Activated T-cell treated with anti-CD3 and anti-CD28 coated beads, Interleukin-2, amount 50 U/mL, for 24 hours (primary cell): ENCODE measurements at regions not wholly inside any gene's neighbourhood (a gene's known extent, or its start where the extent isn't known, plus 50 kb on each side); places are given as distances from the start of the nearest gene placed in this dataset.

Source experiments
- DNase-seq: peaks from one replicate; pipeline ENCODE4 v3.0.0-alpha.2; 2020
- H3K27ac Mint-ChIP-seq: 2 replicates; pipeline ENCODE4 v1.8.0; 2020; ENCODE audit warnings: mild to moderate bottlenecking, mixed read lengths
- H3K27me3 Mint-ChIP-seq: 2 replicates; pipeline ENCODE4 v1.8.0; 2020; ENCODE audit warnings: mixed read lengths
- H3K36me3 Mint-ChIP-seq: 2 replicates; pipeline ENCODE4 v1.8.0; 2020; ENCODE audit warnings: low read depth, mixed read lengths
- H3K4me1 Mint-ChIP-seq: 2 replicates; pipeline ENCODE4 v1.8.0; 2020; ENCODE audit warnings: low read depth, mixed read lengths
- H3K4me3 Mint-ChIP-seq: 2 replicates; pipeline ENCODE4 v1.8.0; 2020; ENCODE audit warnings: mild to moderate bottlenecking, moderate library complexity, mixed read lengths
- H3K9me3 Mint-ChIP-seq: 2 replicates; pipeline ENCODE4 v1.8.0; 2020; ENCODE audit warnings: mixed read lengths

DNA sequence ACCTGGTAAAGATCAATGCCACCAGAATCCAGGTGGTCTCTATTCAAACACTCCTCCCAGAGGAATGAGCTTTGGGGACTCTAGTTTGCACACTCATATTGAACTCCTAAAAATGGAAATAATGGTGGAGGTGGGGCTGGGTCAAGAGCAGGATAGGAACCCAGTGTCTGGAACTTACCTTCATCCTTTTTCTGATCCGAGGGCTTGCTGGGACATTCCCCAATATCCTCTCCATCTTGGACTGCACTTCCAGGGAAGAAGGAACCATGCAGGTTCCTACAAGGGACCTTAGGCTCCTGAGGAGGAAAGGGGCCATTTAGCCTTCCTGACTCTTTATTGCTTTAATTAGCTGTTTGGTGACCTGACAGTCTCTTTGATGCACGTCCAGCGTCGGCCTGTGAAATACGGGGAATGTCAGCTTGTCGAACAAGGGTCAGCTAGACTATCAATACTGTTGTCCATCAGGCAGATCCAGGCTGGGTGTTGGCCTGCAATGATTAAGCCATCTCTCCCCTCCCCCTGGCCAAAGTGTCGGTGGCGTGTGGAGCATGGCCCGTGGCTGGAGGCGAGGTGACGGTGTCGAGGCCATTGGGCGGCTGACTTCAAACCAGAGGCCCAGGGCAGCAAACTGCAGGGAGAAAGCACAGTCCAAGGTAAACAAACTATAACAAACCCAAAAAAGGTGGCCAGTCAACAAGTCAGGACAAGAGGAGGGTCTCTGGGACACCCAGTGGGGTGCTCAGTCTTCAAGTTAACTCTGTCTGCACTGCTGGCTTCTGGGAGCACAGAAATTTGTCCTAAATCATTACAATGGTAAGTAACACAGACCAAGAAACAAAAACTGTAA lies 405.2 kb upstream of the TBX3 start:
- no peaks in the 10 kb centered on the region for H3K4me1 Mint-ChIP-seq
- no peak for DNase-seq
- H3K36me3 Mint-ChIP-seq, result no peaks in the 10 kb centered on the region
- H3K27me3 Mint-ChIP-seq, result no peaks in the 10 kb centered on the region
- H3K9me3 Mint-ChIP-seq, result no peaks in the 10 kb centered on the region
- no peak overlapping the region for H3K4me3 Mint-ChIP-seq
- H3K27ac Mint-ChIP-seq, result no peak overlapping the region

- Mint-ChIP-seq H3K4me3 (no peak overlapping the region), H3K4me1 (no peaks in the 10 kb centered on the region), H3K27me3 (no peaks in the 10 kb centered on the region)
Observed at GRCh38 chr12:115088328-115088994, 404.5 kb upstream of the TBX3 start.

DNA sequence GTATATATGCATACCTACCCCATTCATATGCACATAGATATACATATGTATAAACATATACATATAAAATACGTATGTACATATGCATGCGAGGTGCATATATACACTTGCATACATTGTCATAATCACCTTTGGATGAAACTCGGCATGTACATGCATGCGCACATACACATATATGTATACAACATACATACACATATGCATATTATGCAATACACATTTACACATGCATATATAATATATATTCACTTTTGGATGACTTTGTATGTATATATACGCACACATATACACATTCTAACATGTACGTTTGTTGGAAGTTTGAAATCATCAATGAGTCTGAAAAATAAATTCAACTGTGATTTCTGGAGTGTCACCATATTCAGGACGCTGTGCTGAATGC lies 401.6 kb upstream of the TBX3 start:
- no peaks in the 10 kb centered on the region for H3K9me3 Mint-ChIP-seq

More at GRCh38 chr12:115088328-115088994, 404.5 kb upstream of the TBX3 start:
- no peak for DNase-seq
- no peaks in the 10 kb centered on the region for H3K36me3 Mint-ChIP-seq
- H3K27ac Mint-ChIP-seq, result no peak overlapping the region
- no peaks in the 10 kb centered on the region for H3K9me3 Mint-ChIP-seq

DNA sequence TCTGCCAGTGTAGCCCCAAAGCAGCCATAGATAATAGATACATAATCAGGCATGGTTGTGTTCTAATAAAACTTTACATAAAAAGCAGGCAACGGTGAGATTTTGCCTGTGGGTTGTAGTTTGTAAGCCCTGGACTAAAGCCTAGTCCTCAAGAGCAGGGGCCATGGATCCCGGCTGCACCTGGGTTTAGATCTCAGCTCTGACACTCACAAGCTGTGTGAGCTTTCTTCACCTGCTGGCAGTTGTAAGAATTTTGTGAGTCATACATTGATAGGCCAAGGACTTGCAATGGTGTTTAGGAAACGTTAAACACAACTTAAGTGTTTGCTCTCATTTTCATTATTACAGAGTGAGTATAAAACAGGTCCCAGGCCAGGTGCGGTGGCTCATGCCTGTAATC lies 395.8 kb upstream of the TBX3 start:
- Mint-ChIP-seq H3K27me3 (no peaks in the 10 kb centered on the region), H3K9me3 (peaks cover 14% of the 10 kb centered on the region), H3K4me1 (no peaks in the 10 kb centered on the region), H3K27ac (no peak overlapping the region), H3K36me3 (no peaks in the 10 kb centered on the region), H3K4me3 (no peak overlapping the region)
- no peak for DNase-seq

More for the DNA sequence above, 401.6 kb upstream of the TBX3 start:
- Mint-ChIP-seq H3K27ac (no peak overlapping the region), H3K4me1 (no peaks in the 10 kb centered on the region), H3K27me3 (no peaks in the 10 kb centered on the region), H3K36me3 (no peaks in the 10 kb centered on the region), H3K4me3 (no peak overlapping the region)
- DNase-seq, result no peak

GRCh38 chr12:115078990-115079389 lies 395.0 kb upstream of the TBX3 start:
- H3K27ac Mint-ChIP-seq, result no peak overlapping the region
- DNase-seq, result no peak
- H3K4me1 Mint-ChIP-seq, result no peaks in the 10 kb centered on the region
- no peaks in the 10 kb centered on the region for H3K27me3 Mint-ChIP-seq
- no peak overlapping the region for H3K4me3 Mint-ChIP-seq
- H3K9me3 Mint-ChIP-seq, result peaks cover 14% of the 10 kb centered on the region
- no peaks in the 10 kb centered on the region for H3K36me3 Mint-ChIP-seq

- no peak overlapping the region for H3K4me3 Mint-ChIP-seq
- H3K4me1 Mint-ChIP-seq, result no peaks in the 10 kb centered on the region
- H3K9me3 Mint-ChIP-seq, result peaks cover 14% of the 10 kb centered on the region
- H3K27me3 Mint-ChIP-seq, result no peaks in the 10 kb centered on the region
- no peaks in the 10 kb centered on the region for H3K36me3 Mint-ChIP-seq
- no peak for DNase-seq
- H3K27ac Mint-ChIP-seq, result no peak overlapping the region
Observed at GRCh38 chr12:115078334-115078733, 394.4 kb upstream of the TBX3 start.

DNA sequence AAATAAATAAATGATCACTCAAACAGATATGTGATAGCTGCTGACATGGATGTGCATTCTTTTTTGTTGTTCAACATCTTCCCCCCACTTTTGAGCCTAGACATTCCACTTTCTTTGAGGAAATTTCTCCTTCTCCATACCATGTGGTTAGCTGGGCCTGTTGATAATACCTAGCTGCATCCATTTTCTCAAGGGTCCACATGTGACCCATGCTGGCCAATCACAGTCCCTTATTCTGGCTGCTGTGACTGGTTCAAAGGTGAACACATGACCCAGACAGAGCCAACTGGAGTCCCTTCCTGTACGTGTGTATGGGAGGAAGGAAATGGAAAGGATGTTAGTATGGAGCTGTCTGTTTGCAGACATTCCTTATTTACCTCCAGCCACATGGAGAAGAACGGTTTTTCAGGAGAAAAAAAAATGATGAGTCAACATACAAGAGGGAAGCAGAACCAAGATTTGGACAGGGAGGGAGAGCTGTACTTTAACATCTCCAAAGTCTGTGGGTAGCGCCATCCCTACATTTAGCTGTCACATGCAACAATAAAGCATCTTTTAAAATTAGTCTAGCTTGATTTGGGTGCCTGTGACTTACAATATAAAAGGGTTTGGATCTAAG lies 391.7 kb upstream of the TBX3 start:
- Mint-ChIP-seq H3K36me3 (no peaks in the 10 kb centered on the region), H3K9me3 (peaks cover 14% of the 10 kb centered on the region), H3K27me3 (no peaks in the 10 kb centered on the region), H3K4me3 (no peak overlapping the region), H3K27ac (no peak overlapping the region), H3K4me1 (no peaks in the 10 kb centered on the region)
- DNase-seq, result no peak

DNA sequence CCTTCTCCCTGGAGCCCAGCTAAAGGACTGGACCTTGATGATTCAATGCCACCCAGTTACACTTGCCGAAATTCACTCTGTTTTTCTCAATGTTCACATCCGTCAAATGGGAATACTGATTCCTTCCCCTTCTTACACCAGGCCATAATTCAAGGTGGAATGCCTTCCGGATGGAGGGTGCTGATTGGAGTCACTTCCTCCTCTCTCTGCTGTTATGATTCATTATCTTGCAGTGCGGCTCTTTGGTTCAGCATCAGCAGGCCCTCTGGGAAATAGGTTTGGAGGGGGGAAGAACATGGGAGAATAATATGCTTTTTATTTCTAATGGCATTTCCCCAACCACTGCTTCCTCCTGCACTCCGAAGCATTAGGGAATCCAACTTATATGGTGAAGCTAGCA lies 390.6 kb upstream of the TBX3 start:
- Mint-ChIP-seq H3K36me3 (no peaks in the 10 kb centered on the region), H3K9me3 (peaks cover 16% of the 10 kb centered on the region), H3K27ac (no peak overlapping the region), H3K4me3 (no peak overlapping the region), H3K27me3 (no peaks in the 10 kb centered on the region), H3K4me1 (no peaks in the 10 kb centered on the region)
- no peak for DNase-seq

DNA sequence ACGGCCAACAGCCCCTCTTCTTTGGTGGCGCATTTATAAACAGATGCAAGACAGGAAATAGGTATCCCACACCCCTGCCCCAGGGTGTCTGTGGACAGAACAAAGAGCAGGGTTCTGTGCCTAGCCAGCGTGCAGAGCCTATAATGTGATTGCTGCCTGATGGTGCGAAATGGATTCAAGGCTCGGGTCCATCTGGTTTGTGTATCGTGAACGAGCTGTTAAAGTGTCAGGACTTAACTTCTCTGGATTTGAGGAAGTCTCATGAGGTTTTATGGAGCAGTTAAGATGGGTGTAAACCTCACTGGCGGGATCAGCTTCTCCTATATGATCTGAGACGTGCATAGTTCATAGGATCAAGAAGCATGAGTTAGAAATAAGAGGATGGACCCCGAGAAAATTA lies 388.7 kb upstream of the TBX3 start:
- Mint-ChIP-seq H3K27me3 (no peaks in the 10 kb centered on the region), H3K27ac (no peak overlapping the region), H3K36me3 (no peaks in the 10 kb centered on the region), H3K9me3 (peaks cover 18% of the 10 kb centered on the region), H3K4me1 (no peaks in the 10 kb centered on the region), H3K4me3 (no peak overlapping the region)
- no peak for DNase-seq

DNA sequence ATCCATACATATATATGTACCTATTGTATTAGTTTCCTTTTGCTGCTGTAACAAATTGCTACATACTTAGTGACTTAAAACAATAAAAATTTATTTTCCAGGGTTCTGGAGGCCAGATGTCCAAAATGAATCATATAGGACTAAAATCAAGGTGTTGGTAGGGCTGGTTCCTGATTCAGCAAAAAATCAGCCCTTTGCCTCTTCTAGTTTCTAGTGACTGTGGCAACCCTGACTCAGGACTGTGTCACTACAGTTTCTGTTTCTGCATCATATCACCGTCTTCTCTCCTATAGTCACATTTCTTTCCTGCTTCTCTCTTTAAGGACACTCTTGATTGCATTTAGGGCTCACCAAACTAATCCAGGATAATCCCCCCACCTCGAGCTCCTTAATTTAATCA lies 386.3 kb upstream of the TBX3 start:
- DNase-seq, result no peak
- Mint-ChIP-seq H3K4me1 (no peaks in the 10 kb centered on the region), H3K4me3 (no peak overlapping the region), H3K36me3 (no peaks in the 10 kb centered on the region), H3K27me3 (no peaks in the 10 kb centered on the region), H3K27ac (no peak overlapping the region), H3K9me3 (peaks cover 6% of the 10 kb centered on the region)

GRCh38 chr12:115064296-115064695 lies 380.3 kb upstream of the TBX3 start:
- H3K27ac Mint-ChIP-seq, result no peak overlapping the region
- H3K4me1 Mint-ChIP-seq, result no peaks in the 10 kb centered on the region
- no peak overlapping the region for H3K4me3 Mint-ChIP-seq
- no peak for DNase-seq
- H3K27me3 Mint-ChIP-seq, result no peaks in the 10 kb centered on the region
- H3K9me3 Mint-ChIP-seq, result peaks cover 5% of the 10 kb centered on the region
- H3K36me3 Mint-ChIP-seq, result no peaks in the 10 kb centered on the region

DNA sequence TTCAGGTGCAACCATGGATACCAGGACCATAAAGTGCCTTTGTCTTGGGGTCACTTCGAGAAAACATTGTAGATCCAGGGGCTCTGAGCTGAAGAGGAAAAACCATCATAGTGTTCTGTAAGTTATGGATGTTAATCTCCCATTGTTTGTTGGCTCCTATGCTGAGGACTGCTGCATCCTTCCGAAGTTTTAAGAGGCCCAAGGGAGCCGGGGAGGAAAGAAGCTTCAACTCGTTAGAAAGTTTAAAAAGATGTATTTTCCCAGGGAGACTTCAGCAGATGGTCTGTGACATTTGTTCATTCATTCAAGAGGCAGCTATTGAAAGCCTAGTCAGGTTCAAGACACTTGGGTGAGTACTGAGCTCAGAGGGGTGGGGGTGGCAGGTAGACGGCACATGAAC lies 378.8 kb upstream of the TBX3 start:
- Mint-ChIP-seq H3K9me3 (peaks cover 5% of the 10 kb centered on the region), H3K36me3 (no peaks in the 10 kb centered on the region)

GRCh38 chr12:115060477-115061168 lies 376.6 kb upstream of the TBX3 start:
- Mint-ChIP-seq H3K4me1 (no peaks in the 10 kb centered on the region), H3K27me3 (no peaks in the 10 kb centered on the region), H3K9me3 (peaks cover 7% of the 10 kb centered on the region), H3K36me3 (no peaks in the 10 kb centered on the region), H3K4me3 (no peak overlapping the region), H3K27ac (no peak overlapping the region)
- no peak for DNase-seq

More for the DNA sequence above, 378.8 kb upstream of the TBX3 start:
- Mint-ChIP-seq H3K27ac (no peak overlapping the region), H3K27me3 (no peaks in the 10 kb centered on the region), H3K4me3 (no peak overlapping the region), H3K4me1 (no peaks in the 10 kb centered on the region)
- no peak for DNase-seq

DNA sequence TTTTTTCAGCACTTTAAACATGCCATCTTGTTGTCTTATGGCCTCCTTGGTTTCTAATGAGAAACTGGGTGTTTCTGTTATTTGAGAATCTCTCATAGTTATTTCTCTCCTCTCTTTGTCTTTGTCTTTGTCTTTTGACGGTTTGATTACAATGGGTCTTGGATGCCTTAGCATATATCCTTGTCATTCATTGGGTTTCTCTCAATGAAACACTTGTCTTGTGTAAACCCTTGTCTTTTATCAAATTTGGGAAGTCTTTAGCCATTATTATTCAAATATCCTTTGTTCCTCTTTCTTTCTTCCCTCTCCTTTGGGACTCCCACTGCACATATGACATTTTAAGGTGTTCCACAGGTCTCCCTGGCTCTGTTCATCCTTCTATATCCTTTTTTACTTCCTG lies 373.5 kb upstream of the TBX3 start:
- Mint-ChIP-seq H3K9me3 (peaks cover 8% of the 10 kb centered on the region), H3K36me3 (no peaks in the 10 kb centered on the region), H3K4me3 (no peak overlapping the region), H3K27ac (no peak overlapping the region), H3K27me3 (no peaks in the 10 kb centered on the region), H3K4me1 (no peaks in the 10 kb centered on the region)
- no peak for DNase-seq
